Activated CD8-positive, alpha-beta T cell treated with anti-CD3 and anti-CD28 coated beads for 36 hours (primary cell): ENCODE measurements at regions not wholly inside any gene's neighbourhood (a gene's known extent, or its start where the extent isn't known, plus 50 kb on each side); places are given as distances from the start of the nearest gene placed in this dataset.

Experiments used
- ATAC-seq: fragments of 200-7000 bp; cut with Tn5 transposase; one replicate; pipeline ENCODE4 v1.10.0; 2021; ENCODE audit warnings: mild to moderate bottlenecking, moderate library complexity
- CTCF ChIA-PET: fragments of 350-600 bp; sonication (Branson Sonifier 250); formaldehyde crosslinking; loops from one replicate; lab custom pipeline; 2021; ENCODE audit warnings: antibody characterized with exemption; lab: Charles Lee
- POLR2A ChIA-PET: fragments of 350-600 bp; sonication (Branson Sonifier 250); formaldehyde crosslinking; loops from one replicate; lab custom pipeline; 2021; ENCODE audit warnings: antibody characterized with exemption; lab: Charles Lee
- DNase-seq: peaks from one replicate; pipeline ENCODE4 v3.0.0-alpha.2; 2020
- H3K27ac Mint-ChIP-seq: one replicate; pipeline ENCODE4 v1.8.0; 2021; ENCODE audit warnings: mild to moderate bottlenecking, mixed read lengths
- H3K27me3 Mint-ChIP-seq: one replicate; pipeline ENCODE4 v1.8.0; 2021; ENCODE audit warnings: mixed read lengths
- H3K36me3 Mint-ChIP-seq: one replicate; pipeline ENCODE4 v1.8.0; 2021; ENCODE audit warnings: low read depth, mixed read lengths
- H3K4me1 Mint-ChIP-seq: one replicate; pipeline ENCODE4 v1.8.0; 2021; ENCODE audit warnings: low read depth, mixed read lengths
- H3K4me3 Mint-ChIP-seq: one replicate; pipeline ENCODE4 v1.8.0; 2021; ENCODE audit warnings: mild to moderate bottlenecking, moderate library complexity, mixed read lengths
- H3K9me3 Mint-ChIP-seq: one replicate; pipeline ENCODE4 v1.8.0; 2021; ENCODE audit warnings: mixed read lengths
- intact Hi-C: fragments of 100-400 bp; cut with micrococcal nuclease; formaldehyde crosslinking; loops from one replicate; pipeline ENCODE4 v1.10.0; 2022
- TF ChIP-seq, protein P1 (sequence below): fragments of 200-600 bp; IDR thresholded peaks from one replicate; pipeline ENCODE4 v1.8.0; 2022; ENCODE audit warnings: antibody characterized with exemption, mild to moderate bottlenecking

DNA sequence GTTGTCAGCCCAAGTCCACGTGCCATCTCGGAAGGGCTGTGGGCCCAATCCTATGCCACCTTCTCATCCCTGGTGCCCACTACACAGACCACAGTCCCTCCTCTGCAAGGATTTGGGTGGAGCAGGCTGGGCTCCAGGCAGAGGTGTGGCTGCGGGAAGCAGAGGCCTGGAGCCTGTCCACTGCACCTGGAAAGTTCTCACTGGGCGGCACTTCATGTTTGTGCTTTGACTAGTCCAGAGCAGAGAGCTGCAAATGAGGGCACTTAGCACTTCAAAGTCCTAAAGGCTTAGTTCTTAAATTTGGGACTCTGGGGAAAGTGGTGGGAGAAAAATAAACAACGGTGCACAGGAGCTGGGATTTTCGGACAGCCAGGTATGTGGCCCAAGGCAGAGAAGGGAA, 308.9 kb upstream of the POU3F3 start:
- no peaks in the 10 kb centered on the region for H3K9me3 Mint-ChIP-seq
- no peak overlapping the region for H3K27ac Mint-ChIP-seq
- H3K4me1 Mint-ChIP-seq, result no peaks in the 10 kb centered on the region
- no peak for DNase-seq
- H3K4me3 Mint-ChIP-seq, result no peak overlapping the region
- H3K36me3 Mint-ChIP-seq, result no peaks in the 10 kb centered on the region
- intact Hi-C loops, result no loop called here
- ATAC-seq, result no peak
- ChIA-PET CTCF (no interaction called here), POLR2A (no interaction called here)
- TF ChIP-seq, protein P1, sequence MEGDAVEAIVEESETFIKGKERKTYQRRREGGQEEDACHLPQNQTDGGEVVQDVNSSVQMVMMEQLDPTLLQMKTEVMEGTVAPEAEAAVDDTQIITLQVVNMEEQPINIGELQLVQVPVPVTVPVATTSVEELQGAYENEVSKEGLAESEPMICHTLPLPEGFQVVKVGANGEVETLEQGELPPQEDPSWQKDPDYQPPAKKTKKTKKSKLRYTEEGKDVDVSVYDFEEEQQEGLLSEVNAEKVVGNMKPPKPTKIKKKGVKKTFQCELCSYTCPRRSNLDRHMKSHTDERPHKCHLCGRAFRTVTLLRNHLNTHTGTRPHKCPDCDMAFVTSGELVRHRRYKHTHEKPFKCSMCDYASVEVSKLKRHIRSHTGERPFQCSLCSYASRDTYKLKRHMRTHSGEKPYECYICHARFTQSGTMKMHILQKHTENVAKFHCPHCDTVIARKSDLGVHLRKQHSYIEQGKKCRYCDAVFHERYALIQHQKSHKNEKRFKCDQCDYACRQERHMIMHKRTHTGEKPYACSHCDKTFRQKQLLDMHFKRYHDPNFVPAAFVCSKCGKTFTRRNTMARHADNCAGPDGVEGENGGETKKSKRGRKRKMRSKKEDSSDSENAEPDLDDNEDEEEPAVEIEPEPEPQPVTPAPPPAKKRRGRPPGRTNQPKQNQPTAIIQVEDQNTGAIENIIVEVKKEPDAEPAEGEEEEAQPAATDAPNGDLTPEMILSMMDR, result no peak
- no peaks in the 10 kb centered on the region for H3K27me3 Mint-ChIP-seq

DNA sequence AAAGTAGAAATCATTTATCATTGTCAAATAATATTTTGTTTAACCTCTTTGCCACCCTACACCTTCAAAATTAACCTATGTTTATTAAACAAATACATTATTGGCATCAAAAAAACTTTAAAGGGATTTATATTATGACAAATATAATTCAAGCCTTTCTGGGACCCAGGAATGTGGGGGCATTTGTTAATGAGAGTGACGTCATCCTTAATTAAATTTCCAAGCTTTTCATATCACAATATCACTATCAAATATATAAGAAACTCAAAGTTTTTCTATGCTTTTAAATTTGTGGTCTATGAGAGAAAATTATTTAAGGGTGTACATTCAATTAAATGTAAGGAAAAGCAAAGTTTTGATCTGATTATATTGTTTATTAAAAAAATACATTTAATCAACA, 307.4 kb upstream of the POU3F3 start:
- Mint-ChIP-seq H3K4me3 (no peak overlapping the region), H3K27me3 (no peaks in the 10 kb centered on the region), H3K9me3 (no peaks in the 10 kb centered on the region), H3K4me1 (no peaks in the 10 kb centered on the region), H3K27ac (no peak overlapping the region), H3K36me3 (no peaks in the 10 kb centered on the region)
- intact Hi-C loops, result no loop called here
- TF ChIP-seq, protein P1, result no peak
- ATAC-seq, result no peak
- CTCF ChIA-PET, result no interaction called here
- no peak for DNase-seq
- POLR2A ChIA-PET, result no interaction called here

DNA sequence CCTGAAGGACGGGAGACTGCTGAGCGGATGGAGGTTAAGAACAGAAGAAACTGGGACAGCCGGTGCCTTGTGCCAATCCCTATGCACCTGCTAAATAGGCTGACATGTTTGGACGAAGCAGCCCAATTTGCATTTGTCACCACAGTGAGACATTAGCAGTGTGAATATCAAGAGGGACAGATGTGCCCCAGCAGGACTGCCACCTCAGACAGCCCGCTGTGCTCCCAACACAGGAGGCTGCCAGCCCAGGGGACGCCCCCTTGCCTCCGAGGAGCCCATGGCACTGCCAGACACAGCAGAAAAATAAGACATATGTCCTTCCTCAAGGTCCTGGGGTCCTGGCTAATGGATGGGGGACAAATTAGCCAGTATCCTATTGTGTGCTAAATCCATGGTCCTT, 306.7 kb upstream of the POU3F3 start:
- intact Hi-C loops, result no loop called here
- no peaks in the 10 kb centered on the region for H3K27me3 Mint-ChIP-seq
- ATAC-seq (no peak), DNase-seq (no peak)
- no peak overlapping the region for H3K4me3 Mint-ChIP-seq
- ChIA-PET POLR2A (no interaction called here), CTCF (no interaction called here)
- H3K4me1 Mint-ChIP-seq, result no peaks in the 10 kb centered on the region
- no peak overlapping the region for H3K27ac Mint-ChIP-seq
- H3K36me3 Mint-ChIP-seq, result no peaks in the 10 kb centered on the region
- TF ChIP-seq, protein P1, result no peak
- no peaks in the 10 kb centered on the region for H3K9me3 Mint-ChIP-seq

DNA sequence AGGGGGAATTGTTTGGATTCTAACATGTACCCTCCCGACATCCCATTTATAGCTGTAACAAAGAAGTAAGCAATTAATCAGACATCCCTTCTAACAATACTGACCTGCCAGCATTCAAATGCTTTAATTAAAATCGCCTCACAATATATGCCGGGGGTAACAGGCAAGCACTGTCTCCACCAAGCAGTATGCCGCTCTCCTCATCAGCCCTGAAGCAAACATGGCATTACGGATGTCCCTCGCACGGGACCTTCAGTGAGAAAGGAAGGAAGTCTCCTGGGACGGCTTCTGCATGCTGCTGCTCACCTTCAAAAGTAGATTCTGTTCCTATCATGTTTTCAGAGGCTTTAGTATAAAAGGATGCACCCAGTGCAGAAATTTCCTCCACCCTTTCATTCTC, 292.7 kb upstream of the POU3F3 start:
- TF ChIP-seq, protein P1, result no peak
- peaks cover 3% of the 10 kb centered on the region for H3K27me3 Mint-ChIP-seq
- no peak overlapping the region for H3K4me3 Mint-ChIP-seq
- H3K4me1 Mint-ChIP-seq, result no peaks in the 10 kb centered on the region
- ATAC-seq (no peak), DNase-seq (no peak)
- intact Hi-C loops, result no loop called here
- ChIA-PET POLR2A (no interaction called here), CTCF (no interaction called here)
- H3K27ac Mint-ChIP-seq, result no peak overlapping the region
- H3K36me3 Mint-ChIP-seq, result no peaks in the 10 kb centered on the region
- peaks cover 1% of the 10 kb centered on the region for H3K9me3 Mint-ChIP-seq

DNA sequence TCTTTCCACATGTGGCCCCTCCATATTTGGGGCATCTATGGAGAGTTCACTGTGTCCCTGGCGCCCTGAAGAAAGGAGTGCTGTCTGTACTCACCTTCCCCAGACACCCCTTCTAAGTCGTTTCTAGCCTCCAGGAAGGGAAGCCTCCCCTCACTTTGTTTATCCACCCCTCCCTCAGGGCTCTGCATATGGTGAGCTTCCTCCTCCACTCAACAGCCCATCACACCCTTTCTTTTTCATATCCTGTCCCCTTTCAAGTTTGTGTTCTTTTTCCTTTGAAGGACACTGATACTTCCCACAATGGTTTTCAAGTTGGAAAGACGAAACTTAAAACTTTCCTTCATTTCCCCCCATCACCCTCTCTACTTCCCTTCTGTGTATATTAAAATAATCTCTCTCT, 291.4 kb upstream of the POU3F3 start:
- peaks cover 3% of the 10 kb centered on the region for H3K27me3 Mint-ChIP-seq
- no peaks in the 10 kb centered on the region for H3K4me1 Mint-ChIP-seq
- no peak for DNase-seq
- CTCF ChIA-PET, result no interaction called here
- TF ChIP-seq, protein P1, result no peak
- H3K27ac Mint-ChIP-seq, result no peak overlapping the region
- no peaks in the 10 kb centered on the region for H3K36me3 Mint-ChIP-seq
- no peak for ATAC-seq
- H3K9me3 Mint-ChIP-seq, result peaks cover 1% of the 10 kb centered on the region
- no peak overlapping the region for H3K4me3 Mint-ChIP-seq
- intact Hi-C loops, result no loop called here
- POLR2A ChIA-PET, result no interaction called here
